ENCODE measurements at regions not wholly inside any gene's neighbourhood (a gene's known extent, or its start where the extent isn't known, plus 50 kb on each side); places are given as distances from the start of the nearest gene placed in this dataset.

DNA sequence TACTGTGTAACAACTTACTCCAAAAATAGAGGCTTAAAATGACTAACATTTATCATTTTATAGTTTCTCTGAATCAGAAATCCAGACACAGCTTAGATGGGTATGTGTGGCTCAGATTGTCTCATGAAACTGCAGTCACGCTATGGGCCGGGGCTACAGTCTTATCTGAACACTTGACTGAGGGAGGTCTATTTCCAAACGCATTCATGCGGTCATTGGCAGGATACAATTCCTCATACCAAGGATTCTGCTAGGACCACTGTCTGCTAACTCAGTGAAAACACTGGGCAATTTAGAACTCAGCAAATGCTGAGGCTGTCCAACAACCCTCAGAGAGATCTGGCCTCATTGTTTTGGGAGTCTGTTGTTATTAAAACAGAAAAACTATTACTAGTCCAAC lies 178.6 kb downstream of the TBX15 start:
- TF ChIP-seq CTCF (IDR thresholded peaks at IDR 0.05) (no peak), POLR2A (IDR thresholded peaks at IDR 0.05) (no peak)

All from esophagus squamous epithelium (tissue), 4 donors.